Epidermal melanocyte (primary cell): ENCODE measurements at regions not wholly inside any gene's neighbourhood (a gene's known extent, or its start where the extent isn't known, plus 50 kb on each side); places are given as distances from the start of the nearest gene placed in this dataset.
A peak's percentile ranks its signal among the peaks of the same experiment; 100 is the strongest.

Source experiments
- DNase-seq: peaks from one replicate; pipeline ENCODE4 v3.0.0; 2011; ENCODE audit warnings: low spot score; ENCODE audit not compliant: insufficient read length

DNA sequence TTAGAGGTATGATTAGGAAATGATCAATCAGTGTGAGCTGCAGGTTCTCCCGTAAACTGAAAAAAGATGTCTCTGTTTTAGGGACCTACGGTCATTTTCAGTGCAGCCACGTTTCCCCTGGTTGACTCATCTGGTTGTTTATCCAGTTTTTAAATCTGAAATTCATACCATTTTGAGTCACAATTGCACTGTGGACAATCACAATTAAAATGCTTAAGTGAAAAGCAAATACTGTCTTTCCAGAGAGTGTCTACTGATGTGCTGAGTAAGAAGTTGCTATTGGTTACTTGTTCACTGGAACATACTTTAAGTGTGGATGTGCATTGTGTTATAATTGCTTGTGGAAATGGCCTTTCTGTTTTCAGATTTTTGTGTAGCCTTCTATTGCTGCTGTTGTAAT is 305.1 kb upstream of the SASH1 start:
- DNase-seq, result no peak

DNA sequence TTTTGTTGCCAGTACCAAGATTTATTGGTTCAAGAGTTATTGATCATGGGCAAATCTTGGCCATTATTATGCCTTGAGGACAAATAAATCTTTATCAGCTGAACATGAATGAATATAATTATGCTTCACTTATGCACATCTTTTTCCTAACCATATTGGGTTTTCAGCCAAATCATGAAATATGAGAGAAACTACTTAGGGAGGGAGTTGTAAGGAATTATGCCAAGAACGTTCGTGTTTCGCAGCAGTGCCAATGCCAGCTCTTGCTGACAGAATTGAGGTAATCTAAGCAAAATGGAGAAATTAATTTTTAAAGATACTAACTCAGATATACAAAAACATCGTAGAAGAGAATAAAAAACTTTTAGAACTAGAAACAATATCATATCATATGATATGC is 301.1 kb upstream of the SASH1 start:
- no peak for DNase-seq

DNA sequence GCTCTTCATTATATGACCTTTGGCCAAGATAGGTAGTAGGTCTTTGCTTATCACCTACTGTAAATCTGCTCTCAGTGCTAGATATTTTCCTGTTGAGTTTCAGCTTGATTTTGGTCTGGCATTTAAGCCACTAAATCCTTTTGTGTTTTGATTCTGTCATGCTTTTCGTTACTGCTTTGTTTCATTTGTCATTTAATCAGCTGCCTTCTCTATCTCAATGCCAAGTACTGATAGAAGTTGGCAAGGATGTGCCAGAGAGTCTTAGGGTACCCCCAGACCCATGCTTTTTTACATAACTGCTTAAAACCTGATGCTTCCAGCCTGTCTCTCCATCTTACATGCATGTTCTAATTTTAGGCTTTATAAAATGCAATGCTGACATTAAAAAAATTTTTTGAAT is 300.1 kb upstream of the SASH1 start:
- no peak for DNase-seq

DNA sequence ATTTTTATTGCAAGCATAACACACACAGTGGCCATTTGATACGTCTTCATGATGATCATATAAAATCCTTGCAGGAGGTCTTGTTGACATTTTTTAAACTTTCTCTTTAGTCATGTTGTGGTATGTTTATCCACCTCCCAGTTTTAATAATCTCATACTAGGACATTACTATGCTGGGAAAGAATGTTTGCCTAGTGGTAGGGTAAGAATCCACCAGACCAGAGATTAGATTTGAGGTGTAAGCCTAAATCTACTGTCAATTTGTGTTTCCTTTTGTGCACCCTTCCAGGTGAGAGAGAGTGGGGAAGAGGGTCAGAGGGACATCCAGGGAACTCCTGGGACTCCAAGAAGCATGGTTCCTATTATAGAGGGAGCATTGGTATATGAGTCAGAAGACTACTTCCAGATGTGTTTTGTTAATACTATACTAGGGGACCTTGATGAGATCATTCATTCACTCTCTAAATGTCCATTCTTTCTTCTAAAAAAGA is 298.3 kb upstream of the SASH1 start:
- DNase-seq, result no peak

DNA sequence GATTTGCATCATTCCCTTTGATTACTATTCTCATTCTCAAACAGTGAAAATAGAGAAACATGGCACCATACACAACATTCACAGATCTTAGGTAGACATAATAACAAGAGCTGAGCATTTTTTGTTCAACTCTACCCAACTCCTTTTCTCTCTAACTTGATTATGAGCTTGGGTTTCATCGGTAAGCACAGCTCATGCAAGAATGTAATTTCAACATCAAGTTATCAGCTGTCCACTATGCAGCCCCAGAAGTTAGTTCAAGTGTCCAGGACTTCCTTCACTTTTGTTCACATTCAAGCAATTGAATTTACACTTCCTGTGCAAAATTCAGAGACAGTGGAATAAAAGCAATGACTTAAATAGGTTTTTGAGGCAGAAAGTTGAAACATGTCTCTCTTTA is 297.7 kb upstream of the SASH1 start:
- DNase-seq, result no peak

DNA sequence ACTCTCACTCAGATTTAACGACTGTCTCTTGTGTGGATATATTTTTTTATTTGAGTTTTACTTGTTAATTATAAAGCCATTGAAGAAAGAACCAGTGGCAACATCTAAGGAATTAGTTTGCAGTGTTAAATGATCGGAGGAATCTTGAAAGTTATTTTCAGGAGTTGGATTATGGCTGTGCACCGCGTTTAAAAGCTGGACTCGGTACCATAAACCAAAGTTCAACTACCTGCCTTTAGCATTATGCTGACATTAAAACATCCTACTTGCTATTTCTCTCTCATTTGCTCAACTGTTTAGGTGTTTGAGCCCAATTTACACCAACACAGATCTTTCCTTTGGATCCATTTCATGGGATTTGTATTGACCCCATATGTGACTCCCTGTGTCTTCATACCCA is 289.4 kb upstream of the SASH1 start:
- no peak for DNase-seq

DNA sequence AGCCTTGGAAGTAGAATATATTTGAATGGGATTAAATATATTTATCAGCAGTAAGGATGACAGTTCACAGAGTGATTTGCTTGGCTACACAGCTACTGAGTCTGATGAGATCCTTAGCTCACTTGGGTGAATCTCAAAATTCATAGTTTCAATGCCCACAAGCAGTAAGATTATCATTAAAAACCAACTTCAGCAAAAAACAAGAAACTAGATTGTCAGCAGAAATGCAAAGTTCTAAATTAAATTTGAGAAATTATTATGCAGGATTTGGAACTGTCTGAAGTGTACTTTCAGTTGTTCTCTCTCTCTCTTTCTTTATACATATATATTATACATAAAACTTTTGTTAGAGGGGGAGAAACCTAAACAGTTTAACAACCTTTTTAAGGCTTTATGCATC is 288.8 kb upstream of the SASH1 start:
- no peak for DNase-seq

DNA sequence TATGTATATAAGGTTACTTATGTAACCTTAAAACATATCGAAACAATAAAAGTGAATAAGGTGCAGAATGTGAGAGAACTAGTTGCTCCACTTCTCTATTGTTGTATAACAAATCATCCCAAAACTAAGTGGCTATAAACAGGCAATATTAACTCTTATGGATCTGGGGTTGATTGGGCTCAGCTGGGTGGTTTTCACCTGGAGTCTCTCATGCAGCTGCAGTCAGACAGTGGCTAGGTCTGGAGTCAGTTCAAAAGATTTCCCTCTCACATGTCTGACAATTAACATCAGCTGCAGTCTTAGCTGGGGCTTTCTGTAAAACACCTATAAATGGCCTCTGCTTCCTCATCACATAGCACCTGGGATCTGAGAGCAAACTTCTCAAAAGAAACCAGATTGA is 288.4 kb upstream of the SASH1 start:
- no peak for DNase-seq

DNA sequence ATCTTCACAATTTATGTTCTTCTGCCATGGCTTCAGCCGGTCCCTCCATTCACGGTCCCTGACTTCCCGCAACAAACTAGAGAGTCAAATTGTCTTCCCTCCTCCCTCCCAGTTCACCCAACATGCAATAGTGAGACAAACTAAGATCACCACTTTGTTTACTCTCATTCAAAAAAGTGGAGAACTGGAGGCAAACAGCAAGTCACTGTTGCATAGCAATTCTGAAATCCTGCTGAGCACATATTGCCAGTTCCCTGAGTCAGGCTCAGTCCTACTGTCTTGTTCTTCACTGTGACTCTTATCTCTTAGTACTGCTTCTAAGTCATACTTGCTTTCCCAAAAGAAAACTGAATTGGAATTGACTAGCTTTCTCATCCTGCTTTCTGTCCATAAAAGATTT is 287.2 kb upstream of the SASH1 start:
- DNase-seq, result no peak

DNA sequence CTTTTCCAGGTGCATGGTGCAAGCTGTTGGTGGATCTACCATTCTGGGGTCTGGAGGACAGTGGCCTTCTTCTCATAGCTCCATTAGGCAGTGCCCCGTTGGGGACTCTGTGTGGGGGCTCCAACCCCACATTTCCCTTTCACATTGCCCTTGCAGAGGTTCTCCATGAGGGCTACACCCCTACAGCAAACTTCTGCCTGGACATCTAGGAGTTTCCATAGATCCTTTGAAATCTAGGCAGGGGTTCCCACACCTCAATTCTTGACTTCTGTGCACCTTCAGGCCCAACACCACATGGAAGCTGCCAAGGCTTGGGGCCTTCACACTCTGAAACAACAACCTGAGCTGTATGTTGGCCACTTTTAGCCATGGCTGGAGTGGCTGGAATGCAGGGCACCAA is 282.8 kb upstream of the SASH1 start:
- DNase-seq, result no peak

DNA sequence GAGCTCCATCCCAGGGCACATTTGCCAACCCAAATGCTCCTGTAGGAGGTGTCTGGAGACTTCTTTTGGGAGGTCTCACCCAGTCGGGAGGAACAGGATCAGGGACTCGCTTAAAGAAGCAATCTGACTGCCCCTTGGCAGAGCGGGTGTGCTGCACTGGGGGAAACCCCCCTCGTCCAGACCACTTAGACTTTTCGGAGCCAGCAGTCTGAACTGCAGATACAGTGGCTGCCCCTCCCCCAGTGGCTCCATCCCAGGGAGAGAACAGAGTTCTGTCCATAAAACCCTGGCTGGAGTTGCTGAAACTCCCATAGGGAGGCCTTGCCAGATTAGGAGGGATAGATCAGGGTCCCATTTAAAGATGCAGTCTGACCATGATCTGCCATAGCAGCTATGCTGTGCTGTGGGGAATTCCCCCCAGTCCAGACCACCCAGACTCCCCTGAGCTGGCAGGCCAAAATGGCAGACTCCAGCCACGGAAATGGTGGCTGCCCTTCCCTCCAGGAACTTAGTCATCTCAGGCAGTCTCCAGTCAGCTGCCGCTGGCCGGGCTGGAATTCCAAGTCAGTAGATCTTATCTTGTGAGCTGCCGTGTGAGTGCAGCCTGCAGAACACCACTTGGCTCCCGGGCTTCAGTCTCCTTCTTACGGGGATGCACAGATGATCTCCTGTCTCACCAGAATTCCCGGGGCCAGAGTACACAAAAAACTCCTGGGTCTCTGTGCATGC is 278.1 kb upstream of the SASH1 start:
- no peak for DNase-seq

DNA sequence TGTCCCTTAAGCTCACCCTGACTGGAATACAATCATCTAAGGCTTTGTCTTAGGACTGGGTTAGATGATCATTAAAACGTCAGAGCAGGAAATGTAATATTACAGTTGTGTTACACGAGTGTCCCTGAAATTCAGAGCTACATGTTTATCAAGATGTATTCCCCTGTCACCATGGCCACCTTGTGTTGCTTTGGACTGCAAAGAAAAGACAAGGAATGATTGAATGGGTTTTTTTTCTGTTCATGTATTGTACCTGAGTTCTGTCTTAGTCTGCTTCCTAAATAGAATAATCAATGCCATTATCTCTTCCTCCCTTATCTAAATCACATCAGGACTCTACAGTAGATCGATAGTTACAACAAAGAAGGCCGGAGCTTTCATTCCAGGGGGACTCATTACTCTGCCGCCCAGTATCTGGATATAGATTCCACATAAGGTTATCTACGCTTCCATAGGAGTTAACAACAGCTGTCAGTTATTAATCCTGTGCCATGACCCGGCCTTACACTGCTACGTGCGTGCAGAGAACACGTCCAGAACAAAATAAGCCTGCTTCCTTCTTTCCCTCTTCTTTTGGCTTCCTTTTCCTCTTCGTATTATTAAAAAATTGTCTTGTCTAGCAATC is 274.1 kb upstream of the SASH1 start:
- DNase-seq, result no peak

DNA sequence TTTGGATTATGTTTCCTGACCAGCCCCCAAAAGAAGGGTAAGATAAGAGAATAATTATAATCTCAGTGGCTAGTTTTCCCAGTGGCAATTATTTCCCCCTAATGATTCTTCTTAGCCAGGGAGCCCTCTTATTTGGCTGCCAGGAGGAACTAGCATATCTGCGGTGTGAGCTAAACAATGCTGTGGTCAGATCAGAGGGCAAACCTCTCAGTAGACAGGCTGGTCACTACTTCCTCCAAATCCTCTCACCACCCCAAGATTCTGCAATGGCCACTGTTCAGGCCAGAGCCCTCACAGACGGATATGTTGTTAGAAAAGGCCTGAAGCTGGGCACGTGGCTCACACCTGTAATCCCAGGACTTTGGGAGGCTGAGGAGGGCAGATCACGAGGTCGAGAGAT is 273.4 kb upstream of the SASH1 start:
- DNase-seq, result no peak

DNA sequence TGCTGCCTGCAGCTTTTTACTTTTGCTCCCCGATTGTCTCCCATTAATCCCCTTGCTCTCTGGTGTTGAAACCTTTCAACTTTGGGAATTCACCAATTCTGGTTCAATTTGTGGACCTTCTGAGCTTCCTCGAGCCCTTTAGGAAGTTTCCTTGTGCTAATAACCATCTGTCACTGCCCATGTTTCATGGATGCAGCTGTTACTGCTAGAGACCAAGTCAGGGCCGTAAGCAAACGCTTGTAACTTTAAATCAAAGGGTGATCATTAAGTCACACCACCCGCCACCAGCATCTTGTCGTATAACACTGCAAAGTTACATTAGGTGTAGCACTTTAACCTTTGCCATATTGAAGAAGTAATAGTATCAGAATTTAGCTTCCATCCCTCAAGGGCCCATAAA is 268.3 kb upstream of the SASH1 start:
- DNase-seq, result no peak

DNA sequence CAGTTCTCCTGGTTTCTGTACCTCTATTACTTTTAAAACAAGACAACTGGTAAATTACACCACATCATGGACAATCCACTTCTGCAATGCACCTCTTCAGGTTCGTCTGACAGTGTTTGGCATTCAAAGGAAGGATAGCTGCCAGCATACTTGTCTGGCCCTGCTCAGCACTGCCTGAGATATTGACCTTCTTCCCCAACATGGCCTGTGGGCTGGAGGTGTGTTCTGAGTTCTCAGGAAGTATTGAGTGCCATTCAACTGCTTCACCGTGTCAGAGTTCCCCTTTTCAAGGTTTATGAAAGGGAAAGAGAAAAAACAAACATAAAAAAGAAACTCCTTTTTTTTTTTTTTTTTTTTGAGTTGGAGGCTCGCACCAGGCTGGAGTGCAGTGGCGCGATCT is 267.9 kb upstream of the SASH1 start:
- DNase-seq, result no peak

DNA sequence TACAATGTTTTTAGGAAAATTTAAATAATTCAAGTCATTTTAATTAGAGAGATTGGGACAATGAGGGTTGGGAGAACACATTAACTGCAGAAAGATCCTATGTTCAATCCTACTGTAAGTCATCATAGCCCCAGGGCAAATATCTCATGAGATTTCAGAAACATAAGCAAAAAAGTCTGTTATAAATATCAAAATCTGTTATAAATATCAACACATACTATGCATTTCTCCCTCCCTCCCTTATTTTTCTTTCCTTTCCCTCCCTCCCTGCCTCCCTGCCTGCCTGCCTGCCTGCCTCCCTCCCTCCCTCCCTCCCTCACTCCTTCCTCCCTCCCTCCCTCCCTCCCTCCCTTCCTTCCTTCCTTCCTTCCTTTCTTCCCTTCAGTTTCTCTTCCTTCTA is 267.3 kb upstream of the SASH1 start:
- DNase-seq, result no peak

DNA sequence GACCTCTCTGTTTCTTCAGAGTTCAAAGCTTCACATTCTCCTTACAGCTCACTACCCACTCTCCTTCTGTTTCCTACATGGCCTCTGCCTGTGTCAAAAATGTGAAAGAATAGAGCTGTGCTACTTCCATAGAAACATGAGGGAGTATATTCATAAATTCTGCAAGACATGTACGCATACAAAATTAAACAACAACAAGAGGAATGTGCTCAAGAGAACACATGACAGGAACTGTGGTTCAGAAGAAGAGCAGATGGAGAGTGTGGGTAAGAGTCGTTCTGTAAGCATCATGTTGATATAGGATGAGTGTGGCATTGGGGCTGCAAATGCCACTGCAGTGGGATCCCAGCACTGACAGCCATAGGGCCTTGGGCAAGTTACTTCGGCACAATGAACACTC is 266.6 kb upstream of the SASH1 start:
- no peak for DNase-seq

DNA sequence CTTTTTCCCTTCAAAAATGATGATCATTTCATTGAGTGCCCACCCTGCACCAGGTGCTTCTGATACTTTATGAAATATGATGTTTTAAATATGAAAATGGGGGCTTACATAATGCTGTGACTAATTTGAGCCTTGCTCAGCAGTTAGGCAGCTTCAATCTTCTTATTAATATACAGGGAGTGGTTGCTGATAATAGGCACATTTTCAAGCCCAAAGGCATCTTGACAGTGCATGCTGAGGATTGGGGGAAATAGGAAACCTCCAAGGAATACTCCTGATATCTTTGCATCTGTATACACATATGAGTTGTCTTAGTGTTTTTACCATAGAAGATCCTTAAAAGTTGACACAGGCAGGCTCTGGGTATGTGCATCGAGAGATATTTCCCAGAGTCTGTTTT is 262.3 kb upstream of the SASH1 start:
- no peak for DNase-seq

DNA sequence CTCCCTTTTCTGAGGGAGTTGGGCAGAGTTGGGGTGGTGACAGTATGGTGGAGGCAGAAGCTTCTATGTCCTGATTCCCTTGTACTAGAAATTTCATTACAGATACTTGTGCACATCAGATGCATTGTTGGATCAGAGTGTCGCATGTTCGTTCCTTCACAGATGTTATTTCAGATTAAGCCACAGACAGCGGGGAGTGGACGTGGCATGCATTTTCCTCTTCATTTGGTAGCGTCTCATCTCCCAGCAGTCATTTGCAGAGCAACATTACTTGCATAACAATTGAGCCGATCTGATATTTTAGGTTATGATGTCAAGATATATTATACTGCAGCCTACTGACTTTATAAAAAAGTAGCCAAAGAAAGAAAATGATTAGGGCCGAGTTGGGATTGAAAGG is 261.6 kb upstream of the SASH1 start:
- DNase-seq, result no peak

DNA sequence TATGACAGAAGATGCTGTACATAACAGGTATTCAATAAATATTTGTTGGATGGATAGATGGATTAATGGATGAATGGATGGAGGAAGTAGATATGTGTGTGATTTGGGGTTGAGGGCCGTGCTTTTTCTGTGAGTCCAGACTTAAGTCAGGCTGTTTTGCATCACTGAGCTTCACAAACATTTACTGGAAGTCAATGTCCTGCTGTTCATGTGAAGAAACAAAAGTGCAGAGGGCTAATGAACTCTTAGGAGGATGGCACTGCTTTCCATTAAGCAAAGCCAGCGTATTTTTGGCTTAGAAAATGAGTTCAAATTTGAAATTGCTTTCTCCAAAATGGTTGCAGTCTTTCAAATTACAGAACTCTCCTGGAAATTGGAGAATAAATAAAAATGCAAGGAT is 260.6 kb upstream of the SASH1 start:
- DNase-seq, result no peak

DNA sequence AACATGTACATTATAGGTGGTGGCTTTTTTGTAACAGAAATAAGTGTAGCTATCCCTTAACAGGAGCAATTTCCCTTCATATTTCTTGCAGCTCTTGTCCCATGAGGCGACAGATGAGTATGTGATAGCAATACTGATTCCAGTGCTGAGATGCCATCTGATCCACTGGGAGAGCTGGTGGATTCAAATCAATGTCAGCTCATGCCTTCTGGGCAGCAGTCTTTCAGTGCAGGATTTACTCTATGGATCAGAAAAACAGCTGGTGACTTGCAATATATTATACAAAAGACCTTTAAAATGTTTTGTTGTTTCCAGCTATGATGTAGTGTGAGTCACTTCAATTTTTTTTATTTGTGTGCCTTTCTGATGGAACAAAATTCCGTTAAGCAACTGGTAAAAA is 259.9 kb upstream of the SASH1 start:
- DNase-seq, result no peak

DNA sequence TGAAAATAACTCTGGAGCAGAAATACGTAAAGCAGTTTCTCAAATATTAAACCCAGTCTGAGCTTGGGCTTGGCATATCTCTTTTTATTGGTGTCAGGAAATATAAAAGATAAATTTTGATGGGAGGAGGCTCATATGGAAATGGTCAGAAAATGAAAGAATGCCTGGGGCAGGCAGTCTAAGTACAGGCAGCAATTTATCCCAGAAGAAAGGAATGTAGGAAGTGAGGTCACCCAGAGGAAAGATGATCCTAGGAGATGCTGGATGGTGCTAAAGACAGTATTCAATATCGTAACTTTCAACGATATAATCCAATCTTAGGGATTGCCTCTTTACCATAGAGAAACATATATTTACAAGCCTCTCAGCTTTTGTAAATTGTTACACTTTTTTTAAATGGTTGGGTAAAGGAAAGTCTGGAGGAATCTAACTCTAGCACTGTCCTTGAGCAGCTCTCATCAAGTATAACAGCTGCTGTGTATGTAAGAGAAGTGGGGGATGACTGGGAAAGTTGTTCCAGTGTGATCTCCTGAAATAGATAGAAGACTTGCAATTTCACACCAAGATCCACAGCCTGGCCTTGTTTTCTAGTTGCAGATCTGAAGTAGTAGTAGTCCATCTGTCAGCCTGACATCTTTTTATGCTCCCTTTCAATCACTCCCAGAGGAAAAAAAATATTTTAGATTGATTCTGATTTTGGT is 256.9 kb upstream of the SASH1 start:
- DNase-seq, result peak; percentile 49

DNA sequence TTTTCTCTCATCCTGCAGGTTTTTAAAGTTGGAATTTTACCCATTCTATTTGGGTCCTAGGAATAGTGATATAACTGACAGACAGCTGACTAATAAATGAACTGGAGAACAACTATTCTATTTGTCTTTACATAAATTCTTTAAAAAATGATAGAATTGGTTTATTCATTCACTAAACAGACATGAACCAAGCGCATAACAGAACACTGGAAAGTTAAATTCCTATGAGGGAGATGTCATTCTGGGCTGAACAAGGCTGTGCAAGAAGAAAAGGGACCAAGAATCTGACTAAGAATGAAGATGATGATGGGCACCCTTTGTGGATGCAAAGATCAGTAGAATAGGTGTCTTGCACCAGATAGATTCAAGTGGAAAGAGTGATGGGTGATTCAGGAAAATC is 256.3 kb upstream of the SASH1 start:
- DNase-seq, result no peak
